ENCODE measurements at regions not wholly inside any gene's neighbourhood (a gene's known extent, or its start where the extent isn't known, plus 50 kb on each side); places are given as distances from the start of the nearest gene placed in this dataset.

GRCh38 chr12:92088805-92089204, 56.8 kb downstream of the BTG1 start:
- TF ChIP-seq CTCF (IDR thresholded peaks at IDR 0.05; ENCODE audit: low read length) (no peak), EZH2 (optimal IDR thresholded peaks at IDR 0.05; ENCODE audit: low read depth, low read length) (no peak)
